ENCODE measurements at regions not wholly inside any gene's neighbourhood (a gene's known extent, or its start where the extent isn't known, plus 50 kb on each side); places are given as distances from the start of the nearest gene placed in this dataset.

DNA sequence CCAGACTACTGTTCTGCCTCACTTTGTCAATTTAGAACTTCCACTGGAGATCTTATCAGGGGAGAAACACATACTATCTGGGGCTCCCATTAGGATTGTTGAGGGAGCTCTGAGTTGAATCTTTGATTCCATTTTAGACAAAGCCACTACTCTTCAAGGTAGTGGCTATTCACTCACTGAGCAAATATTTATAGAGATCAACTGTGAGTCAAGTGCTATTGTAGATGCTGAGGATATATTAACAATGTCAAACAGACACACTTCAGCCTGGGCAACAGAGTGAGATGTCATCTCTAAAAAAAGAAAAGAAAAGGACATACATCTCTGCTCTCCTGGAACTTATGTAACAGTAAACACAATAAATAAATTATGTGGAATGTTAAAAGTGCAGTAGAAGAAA is 315.3 kb downstream of the PTEN start:
- no peak for ATAC-seq (ENCODE audit: low read depth)
- Mint-ChIP-seq H3K4me3 (no peak overlapping the region), H3K9me3 (peaks cover 15% of the 10 kb centered on the region), H3K36me3 (peaks cover 9% of the 10 kb centered on the region), H3K27me3 (no peaks in the 10 kb centered on the region), H3K27ac (no peak overlapping the region), H3K4me1 (no peaks in the 10 kb centered on the region)
- no peak for DNase-seq (ENCODE audit: low spot score in 2 of 2)

DNA sequence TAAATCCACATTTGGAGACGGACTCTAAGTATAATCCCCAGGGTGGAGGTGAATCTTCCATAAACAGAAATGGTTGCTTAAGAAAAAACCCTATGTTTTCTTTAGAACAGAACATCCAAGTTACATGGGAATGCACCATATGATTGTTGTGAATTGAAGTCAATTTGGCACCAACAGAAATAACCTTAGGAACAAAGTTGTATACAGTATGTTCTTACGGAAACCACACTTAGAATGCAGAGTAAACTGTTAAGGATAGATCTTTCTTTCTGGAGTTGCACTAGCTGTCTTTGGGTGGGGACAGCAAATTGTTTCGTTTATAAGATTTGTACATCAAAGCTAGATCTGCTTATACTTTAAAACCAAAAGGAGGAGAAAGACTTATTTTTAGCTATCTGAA is 316.4 kb downstream of the PTEN start:
- Mint-ChIP-seq H3K4me3 (no peak overlapping the region), H3K27me3 (no peaks in the 10 kb centered on the region), H3K4me1 (no peaks in the 10 kb centered on the region), H3K36me3 (peaks cover 9% of the 10 kb centered on the region), H3K9me3 (peaks cover 12% of the 10 kb centered on the region), H3K27ac (no peak overlapping the region)
- ATAC-seq (ENCODE audit: low read depth) (no peak), DNase-seq (ENCODE audit: low spot score in 2 of 2) (no peak)

DNA sequence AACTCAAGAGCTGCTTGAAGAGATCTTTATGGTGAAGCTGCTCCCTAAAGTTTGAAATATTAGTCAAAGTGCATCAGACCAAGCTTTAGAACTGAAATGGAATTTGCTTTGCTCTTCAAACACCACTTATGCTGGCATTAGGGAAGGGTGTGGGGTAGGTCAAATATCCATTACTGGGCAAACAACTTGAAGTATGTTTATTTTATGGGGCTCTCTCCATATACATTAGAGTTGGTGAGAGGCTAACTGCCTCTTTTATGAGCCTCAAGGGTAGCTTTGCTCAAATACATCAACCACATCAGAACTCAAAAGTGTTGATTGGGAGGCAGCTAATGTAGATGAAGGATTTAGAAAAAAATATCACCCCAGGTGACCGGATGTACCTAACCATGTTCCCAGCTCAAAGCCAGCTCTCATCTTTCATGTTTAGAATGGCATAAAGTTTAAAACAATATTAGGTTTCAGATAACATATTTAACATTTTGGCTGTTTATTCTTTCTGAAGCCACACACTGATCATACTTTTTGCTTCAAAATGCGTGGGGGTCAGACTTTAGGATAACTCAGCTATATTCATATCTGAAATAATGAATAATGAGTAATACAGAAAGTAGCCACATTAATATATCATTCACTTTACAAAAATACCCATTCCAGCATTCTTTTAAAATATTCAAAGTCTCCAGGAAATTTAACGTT is 318.6 kb downstream of the PTEN start:
- DNase-seq (ENCODE audit: low spot score in 2 of 2), result no peak
- no peak for ATAC-seq (ENCODE audit: low read depth)
- H3K4me3 Mint-ChIP-seq, result no peak overlapping the region
- peaks cover 9% of the 10 kb centered on the region for H3K36me3 Mint-ChIP-seq
- H3K9me3 Mint-ChIP-seq, result peaks cover 6% of the 10 kb centered on the region
- H3K27me3 Mint-ChIP-seq, result no peaks in the 10 kb centered on the region
- H3K27ac Mint-ChIP-seq, result no peak overlapping the region
- no peaks in the 10 kb centered on the region for H3K4me1 Mint-ChIP-seq

DNA sequence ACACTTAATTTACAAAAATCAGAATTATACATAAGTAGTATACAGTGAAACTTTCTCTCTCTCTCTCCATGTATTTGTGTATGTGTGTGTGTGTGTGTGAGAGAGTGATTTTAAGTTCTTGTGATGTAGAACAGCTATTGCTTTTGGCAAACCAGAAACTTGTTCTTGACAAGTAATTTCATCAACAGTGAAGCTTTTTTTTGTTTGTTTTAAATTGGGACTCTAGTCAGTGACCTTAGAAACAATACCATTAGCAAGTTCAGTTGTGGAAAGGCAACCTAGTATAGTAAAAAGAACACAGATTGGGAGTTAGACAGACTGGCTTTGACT is 319.1 kb downstream of the PTEN start:
- Mint-ChIP-seq H3K4me3 (no peak overlapping the region), H3K9me3 (peaks cover 2% of the 10 kb centered on the region), H3K27me3 (no peaks in the 10 kb centered on the region), H3K4me1 (no peaks in the 10 kb centered on the region), H3K36me3 (peaks cover 5% of the 10 kb centered on the region), H3K27ac (no peak overlapping the region)
- no peak for DNase-seq (ENCODE audit: low spot score in 2 of 2)
- no peak for ATAC-seq (ENCODE audit: low read depth)

DNA sequence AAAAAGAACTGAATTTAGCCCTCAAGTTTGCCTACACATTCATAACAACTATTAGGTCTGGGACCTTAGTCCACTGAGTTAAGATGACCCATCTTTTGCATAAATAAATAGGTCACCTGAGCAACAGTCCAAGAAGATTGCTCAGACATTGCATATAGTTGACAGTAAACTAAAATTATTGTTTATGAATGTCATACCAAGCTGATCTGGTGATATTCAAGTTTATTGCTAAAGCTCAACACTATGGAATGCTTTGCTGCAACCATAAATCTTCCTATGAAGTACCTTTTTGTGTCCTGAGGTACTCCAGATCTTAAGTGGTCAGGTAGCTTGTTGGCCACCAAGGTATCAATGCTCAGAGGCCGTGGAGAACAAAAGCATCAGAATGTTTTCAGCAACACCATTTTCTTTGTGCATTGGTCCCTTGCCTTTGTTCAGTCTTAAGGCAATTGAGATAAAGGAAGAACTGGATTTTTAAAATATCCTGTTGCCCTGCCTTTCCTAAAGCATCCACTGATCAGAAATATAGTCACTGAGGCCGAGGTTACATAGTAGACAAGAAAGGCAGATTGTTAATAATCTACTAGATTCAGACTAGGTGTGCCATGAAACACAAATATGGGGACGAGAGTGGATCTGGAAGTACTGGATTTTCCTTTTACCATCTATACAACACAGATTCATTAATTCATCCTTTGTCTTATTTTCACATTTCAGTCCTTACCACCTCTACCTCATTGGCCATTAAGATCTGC is 321.3 kb downstream of the PTEN start:
- no peak for DNase-seq (ENCODE audit: low spot score in 2 of 2)
- Mint-ChIP-seq H3K36me3 (no peaks in the 10 kb centered on the region), H3K27ac (no peak overlapping the region), H3K9me3 (no peaks in the 10 kb centered on the region), H3K27me3 (no peaks in the 10 kb centered on the region), H3K4me3 (no peak overlapping the region), H3K4me1 (no peaks in the 10 kb centered on the region)
- no peak for ATAC-seq (ENCODE audit: low read depth)

DNA sequence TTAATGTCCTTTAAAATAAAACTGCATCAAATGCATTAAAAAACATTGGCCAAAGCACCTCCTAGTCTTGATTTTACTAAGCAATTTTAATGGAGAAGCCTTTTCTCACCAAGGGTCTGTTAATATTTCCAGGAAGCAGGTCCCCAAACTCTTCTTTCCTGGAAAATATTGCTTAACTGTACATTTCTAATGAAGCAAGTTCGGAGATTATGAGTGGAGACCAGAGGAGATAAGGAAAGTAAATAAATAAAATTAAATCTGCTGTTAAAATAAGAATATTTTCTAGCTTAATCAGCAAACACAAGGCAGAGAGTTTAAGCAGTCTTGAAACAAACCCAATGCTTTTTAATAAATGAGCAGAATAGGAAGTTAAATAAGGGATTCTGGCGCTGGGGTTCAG is 322.4 kb downstream of the PTEN start:
- ATAC-seq (ENCODE audit: low read depth) (no peak), DNase-seq (ENCODE audit: low spot score in 2 of 2) (no peak)
- Mint-ChIP-seq H3K4me3 (no peak overlapping the region), H3K27ac (no peak overlapping the region), H3K9me3 (no peaks in the 10 kb centered on the region), H3K4me1 (peaks cover 2% of the 10 kb centered on the region), H3K27me3 (no peaks in the 10 kb centered on the region), H3K36me3 (no peaks in the 10 kb centered on the region)

DNA sequence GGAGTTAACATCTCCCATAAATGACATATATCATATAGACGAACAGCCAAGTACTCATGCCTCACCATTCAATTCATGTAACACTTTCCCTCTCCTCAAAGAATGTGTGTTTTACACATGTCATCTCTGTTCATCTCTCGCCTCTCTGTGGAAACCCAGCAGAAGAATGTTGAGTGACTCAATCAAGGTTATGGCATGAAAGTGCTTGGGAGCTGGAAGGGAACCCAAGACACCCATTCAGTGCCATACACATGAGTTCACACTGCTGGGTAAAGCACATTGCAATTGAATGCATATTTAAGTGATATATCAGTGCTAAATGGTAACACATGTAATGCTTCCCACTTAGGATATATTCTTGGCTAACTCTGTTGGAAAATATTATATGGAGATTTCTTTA is 322.9 kb downstream of the PTEN start:
- H3K36me3 Mint-ChIP-seq, result no peaks in the 10 kb centered on the region
- no peak overlapping the region for H3K27ac Mint-ChIP-seq
- H3K4me3 Mint-ChIP-seq, result no peak overlapping the region
- ATAC-seq (ENCODE audit: low read depth), result no peak
- no peaks in the 10 kb centered on the region for H3K9me3 Mint-ChIP-seq
- H3K4me1 Mint-ChIP-seq, result peaks cover 2% of the 10 kb centered on the region
- DNase-seq (ENCODE audit: low spot score in 2 of 2), result no peak
- no peaks in the 10 kb centered on the region for H3K27me3 Mint-ChIP-seq

DNA sequence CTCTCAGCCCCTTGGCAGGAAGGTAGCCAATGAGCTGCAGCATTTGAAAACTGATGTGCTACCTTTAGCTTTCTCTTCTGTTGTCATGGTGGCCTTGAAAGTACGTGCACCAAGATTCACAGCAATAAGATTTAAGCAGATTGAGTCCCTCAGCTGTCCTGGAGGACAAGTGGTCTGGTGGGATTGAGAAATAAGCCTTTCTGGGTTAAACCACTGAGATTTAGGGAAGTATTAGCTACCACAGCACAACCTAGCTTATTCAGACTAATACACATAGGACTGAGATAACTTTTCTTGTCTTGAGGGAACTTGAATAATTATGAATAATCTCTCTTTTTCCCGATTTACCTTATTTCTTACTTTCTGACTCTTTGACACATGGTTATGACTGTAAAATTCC is 324.0 kb downstream of the PTEN start:
- no peak overlapping the region for H3K4me3 Mint-ChIP-seq
- ATAC-seq (ENCODE audit: low read depth) (no peak), DNase-seq (ENCODE audit: low spot score in 2 of 2) (no peak)
- no peaks in the 10 kb centered on the region for H3K27me3 Mint-ChIP-seq
- no peaks in the 10 kb centered on the region for H3K36me3 Mint-ChIP-seq
- no peak overlapping the region for H3K27ac Mint-ChIP-seq
- peaks cover 2% of the 10 kb centered on the region for H3K4me1 Mint-ChIP-seq
- H3K9me3 Mint-ChIP-seq, result no peaks in the 10 kb centered on the region

DNA sequence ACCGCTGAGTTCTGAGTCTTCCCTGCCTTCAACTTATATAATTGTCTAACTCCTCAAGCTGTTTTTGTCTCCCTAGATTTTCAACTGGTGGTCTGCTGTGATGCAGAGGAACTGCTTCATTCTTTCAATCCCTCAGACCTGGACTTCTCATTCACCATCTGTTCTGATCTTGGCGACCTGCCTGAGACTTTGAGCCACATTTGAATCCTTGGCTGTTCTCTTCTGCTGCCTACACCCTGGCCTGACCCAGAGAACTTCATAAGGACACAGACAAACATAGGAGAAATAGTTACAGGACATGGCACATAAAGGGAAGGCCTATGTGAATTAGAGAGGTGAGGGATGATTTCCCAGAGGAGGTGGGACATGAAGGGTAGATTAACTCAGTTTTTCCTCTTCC is 326.7 kb downstream of the PTEN start:
- no peak overlapping the region for H3K4me3 Mint-ChIP-seq
- H3K27ac Mint-ChIP-seq, result no peak overlapping the region
- ATAC-seq (ENCODE audit: low read depth) (no peak), DNase-seq (ENCODE audit: low spot score in 2 of 2) (no peak)
- H3K9me3 Mint-ChIP-seq, result no peaks in the 10 kb centered on the region
- H3K27me3 Mint-ChIP-seq, result no peaks in the 10 kb centered on the region
- peaks cover 15% of the 10 kb centered on the region for H3K4me1 Mint-ChIP-seq
- H3K36me3 Mint-ChIP-seq, result no peaks in the 10 kb centered on the region

DNA sequence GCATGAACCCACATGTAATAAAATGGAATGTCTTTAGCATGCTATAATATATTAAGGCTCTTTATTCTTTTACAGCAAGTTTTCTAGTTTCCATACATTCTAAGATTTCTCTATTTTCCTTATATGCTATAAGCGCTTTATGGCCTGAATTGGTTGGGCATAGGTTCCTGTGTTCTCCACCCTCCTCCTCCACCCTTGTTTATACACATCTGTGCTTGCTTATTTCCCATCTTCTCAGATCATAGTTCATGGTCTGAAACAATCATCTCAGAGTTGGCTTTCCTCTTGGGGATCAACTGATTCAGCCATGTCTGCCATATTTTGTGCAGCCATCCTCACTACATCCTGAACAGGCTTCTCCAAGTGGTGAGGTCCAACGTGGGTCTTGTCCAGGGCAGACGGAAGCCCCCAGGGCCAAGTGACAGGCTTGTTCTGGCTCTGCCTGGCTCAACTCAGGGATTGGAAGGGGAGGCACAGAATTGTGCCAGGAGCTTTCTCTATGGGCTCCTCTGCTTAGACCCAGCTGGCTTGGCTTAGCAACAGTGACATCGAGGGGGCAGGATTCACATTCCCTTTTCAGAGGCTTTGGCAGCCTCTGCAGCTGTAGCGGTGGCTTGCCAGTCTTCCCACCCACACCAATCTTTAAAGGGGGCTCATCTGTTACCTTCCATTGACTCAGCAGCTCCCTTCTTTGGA is 327.3 kb downstream of the PTEN start:
- no peaks in the 10 kb centered on the region for H3K27me3 Mint-ChIP-seq

DNA sequence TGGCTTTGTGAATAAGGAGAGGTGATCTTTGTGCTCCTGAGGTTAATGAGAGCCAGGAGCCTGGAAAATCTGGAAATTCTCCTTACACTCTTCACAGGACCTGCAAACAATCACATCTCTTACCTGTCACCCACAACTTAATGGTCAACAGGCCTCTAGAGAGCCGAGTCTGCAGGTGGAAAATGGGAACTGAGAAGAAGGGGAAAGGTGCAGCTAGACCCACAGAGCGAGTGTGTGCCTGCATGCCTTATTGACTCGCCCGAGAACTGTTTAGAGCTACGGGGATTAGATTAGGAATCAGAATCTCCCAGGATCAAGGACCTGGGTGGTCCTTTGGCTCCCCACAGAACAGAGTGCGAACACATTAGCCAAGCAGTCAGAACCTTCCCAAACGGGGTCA is 329.6 kb downstream of the PTEN start:
- H3K4me3 Mint-ChIP-seq, result no peak overlapping the region
- H3K27me3 Mint-ChIP-seq, result no peaks in the 10 kb centered on the region
- H3K9me3 Mint-ChIP-seq, result no peaks in the 10 kb centered on the region

More for the DNA sequence above, 327.3 kb downstream of the PTEN start:
- Mint-ChIP-seq H3K27ac (no peak overlapping the region), H3K36me3 (no peaks in the 10 kb centered on the region), H3K9me3 (no peaks in the 10 kb centered on the region), H3K4me1 (peaks cover 17% of the 10 kb centered on the region), H3K4me3 (no peak overlapping the region)
- ATAC-seq (ENCODE audit: low read depth) (no peak), DNase-seq (ENCODE audit: low spot score in 2 of 2) (no peak)

DNA sequence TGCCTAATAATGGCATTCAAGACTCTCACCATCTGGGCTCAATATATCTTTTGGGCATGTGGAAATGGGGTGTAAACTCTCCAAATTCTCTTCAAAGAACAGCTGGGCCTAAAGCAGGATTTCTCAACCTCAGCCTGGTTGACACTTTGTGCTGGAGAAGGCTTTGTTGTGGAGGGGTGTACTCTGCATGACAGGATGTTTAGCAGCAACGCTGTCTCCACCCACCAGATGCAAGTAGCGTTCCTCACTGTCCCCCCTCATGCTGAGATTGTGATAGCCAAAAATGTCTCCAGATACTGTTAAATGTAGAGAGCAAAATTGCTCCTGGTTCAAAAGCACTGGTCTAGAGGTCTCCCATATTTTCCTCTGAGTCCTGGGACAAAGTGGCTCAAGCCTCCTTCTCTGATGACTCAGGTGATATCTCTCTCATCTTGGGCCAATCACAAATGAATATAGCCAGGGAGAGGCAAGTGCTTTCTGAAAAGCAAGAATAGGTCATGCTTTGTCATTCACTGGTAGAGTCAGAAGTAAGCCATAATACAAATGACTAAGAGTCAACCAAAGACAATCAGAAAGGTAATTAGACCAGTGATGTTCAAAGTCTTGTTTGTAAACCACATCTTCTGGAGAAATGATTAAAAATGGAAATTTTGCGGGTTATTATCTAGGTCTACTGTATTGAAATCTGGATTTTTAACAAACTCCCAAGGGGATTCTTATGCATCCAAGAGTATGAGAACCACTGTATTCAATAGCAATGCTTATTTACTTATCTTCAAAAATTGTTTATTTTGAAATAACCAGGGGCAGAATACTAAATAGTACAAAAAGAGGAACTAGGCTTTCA is 330.8 kb downstream of the PTEN start:
- DNase-seq (ENCODE audit: low spot score in 2 of 2) (no peak), ATAC-seq (ENCODE audit: low read depth) (no peak)
- H3K27ac Mint-ChIP-seq, result no peak overlapping the region
- H3K36me3 Mint-ChIP-seq, result no peaks in the 10 kb centered on the region
- no peaks in the 10 kb centered on the region for H3K27me3 Mint-ChIP-seq
- H3K4me3 Mint-ChIP-seq, result no peak overlapping the region
- H3K4me1 Mint-ChIP-seq, result peaks cover 22% of the 10 kb centered on the region
- H3K9me3 Mint-ChIP-seq, result no peaks in the 10 kb centered on the region

More for the DNA sequence above, 329.6 kb downstream of the PTEN start:
- no peak for ATAC-seq (ENCODE audit: low read depth)
- no peak for DNase-seq (ENCODE audit: low spot score in 2 of 2)
- Mint-ChIP-seq H3K4me1 (peaks cover 22% of the 10 kb centered on the region), H3K27ac (no peak overlapping the region), H3K36me3 (no peaks in the 10 kb centered on the region)

DNA sequence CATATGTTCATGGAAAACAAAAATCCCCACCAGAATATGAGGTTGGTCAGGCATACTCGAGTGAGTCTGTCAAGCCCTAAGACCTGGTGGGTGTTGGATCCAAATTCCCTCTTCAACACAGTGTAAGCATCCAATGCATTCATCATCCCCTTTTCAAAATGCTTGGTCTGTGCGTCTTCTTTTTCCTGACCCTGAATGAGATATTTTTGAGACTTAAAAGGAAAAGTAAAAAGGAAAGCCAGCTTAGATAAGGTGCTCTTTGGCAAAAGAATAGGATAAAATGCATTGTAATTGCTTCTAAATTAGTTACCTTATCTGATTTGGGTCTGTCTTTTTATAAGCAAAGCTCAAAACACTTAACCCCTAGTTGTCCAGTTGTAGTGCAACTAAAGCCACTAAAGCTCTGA is 331.5 kb downstream of the PTEN start:
- no peak for DNase-seq (ENCODE audit: low spot score in 2 of 2)
- Mint-ChIP-seq H3K9me3 (no peaks in the 10 kb centered on the region), H3K4me1 (peaks cover 22% of the 10 kb centered on the region), H3K4me3 (no peak overlapping the region), H3K27ac (no peak overlapping the region), H3K27me3 (no peaks in the 10 kb centered on the region), H3K36me3 (no peaks in the 10 kb centered on the region)
- no peak for ATAC-seq (ENCODE audit: low read depth)

DNA sequence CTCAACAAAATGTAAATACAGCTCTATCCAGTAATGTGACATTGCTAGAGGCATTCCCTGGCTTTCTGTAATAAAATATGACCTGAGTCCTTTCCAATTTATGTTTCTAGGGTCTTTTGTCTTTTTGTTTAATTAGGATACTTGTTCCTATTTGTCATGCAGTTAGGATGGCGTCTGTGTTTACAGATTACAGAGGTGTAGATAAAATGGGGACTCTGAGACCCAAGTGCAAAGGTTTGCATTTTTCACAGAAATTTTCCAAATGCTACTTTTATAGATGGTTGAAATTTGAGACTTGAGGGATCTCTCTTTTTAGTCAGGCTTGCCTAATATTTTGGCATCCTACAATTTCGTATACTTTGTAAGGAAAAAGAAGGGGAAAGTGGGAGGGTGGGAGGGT is 332.4 kb downstream of the PTEN start:
- H3K9me3 Mint-ChIP-seq, result no peaks in the 10 kb centered on the region
- H3K4me3 Mint-ChIP-seq, result no peak overlapping the region
- H3K27me3 Mint-ChIP-seq, result no peaks in the 10 kb centered on the region
- DNase-seq (ENCODE audit: low spot score in 2 of 2) (no peak), ATAC-seq (ENCODE audit: low read depth) (no peak)
- H3K27ac Mint-ChIP-seq, result no peak overlapping the region
- H3K4me1 Mint-ChIP-seq, result peaks cover 20% of the 10 kb centered on the region
- no peaks in the 10 kb centered on the region for H3K36me3 Mint-ChIP-seq
